ENCODE measurements at regions not wholly inside any gene's neighbourhood (a gene's known extent, or its start where the extent isn't known, plus 50 kb on each side); places are given as distances from the start of the nearest gene placed in this dataset.

GRCh38 chr17:70017941-70018340 lies 57.1 kb upstream of the KCNJ16 start:
- H3K27ac ChIP-seq: no peak overlapping the region
- intact Hi-C loops (cut with DNase I): no loop called here

GRCh38 chr17:70021726-70022125 lies 53.3 kb upstream of the KCNJ16 start:
- ATAC-seq: no peak
- no peak for TF ChIP-seq CTCF (IDR thresholded peaks at IDR 0.05)

More at GRCh38 chr17:70017941-70018340, 57.1 kb upstream of the KCNJ16 start:
- H3K36me3 ChIP-seq: no peaks in the 10 kb centered on the region
- H3K4me3 ChIP-seq: no peak overlapping the region
- H3K9me3 ChIP-seq: no peaks in the 10 kb centered on the region
- DNase-seq (no peak), ATAC-seq (no peak)
- no peak for TF ChIP-seq CTCF (IDR thresholded peaks at IDR 0.05)
- no peaks in the 10 kb centered on the region for H3K4me1 ChIP-seq
- no peaks in the 10 kb centered on the region for H3K27me3 ChIP-seq (ENCODE audit: low read depth)

GRCh38 chr17:70022175-70022574 lies 52.9 kb upstream of the KCNJ16 start:
- no peak overlapping the region for H3K27ac ChIP-seq
- H3K9me3 ChIP-seq: no peaks in the 10 kb centered on the region
- intact Hi-C loops (cut with DNase I): no loop called here
- H3K4me1 ChIP-seq: no peaks in the 10 kb centered on the region
- DNase-seq (no peak), ATAC-seq (no peak)
- no peak overlapping the region for H3K4me3 ChIP-seq
- H3K36me3 ChIP-seq: no peaks in the 10 kb centered on the region
- no peak for TF ChIP-seq CTCF (IDR thresholded peaks at IDR 0.05)
- no peaks in the 10 kb centered on the region for H3K27me3 ChIP-seq (ENCODE audit: low read depth)

More at GRCh38 chr17:70021726-70022125, 53.3 kb upstream of the KCNJ16 start:
- no peaks in the 10 kb centered on the region for H3K9me3 ChIP-seq
- H3K27ac ChIP-seq: no peak overlapping the region
- no peaks in the 10 kb centered on the region for H3K27me3 ChIP-seq (ENCODE audit: low read depth)
- no peak overlapping the region for H3K4me3 ChIP-seq
- intact Hi-C loops (cut with DNase I): no loop called here
- no peaks in the 10 kb centered on the region for H3K36me3 ChIP-seq
- DNase-seq: no peak
- no peaks in the 10 kb centered on the region for H3K4me1 ChIP-seq

- Histone ChIP-seq H3K36me3 (no peaks in the 10 kb centered on the region), H3K27me3 (ENCODE audit: low read depth) (no peaks in the 10 kb centered on the region), H3K4me1 (no peaks in the 10 kb centered on the region), H3K27ac (no peak overlapping the region), H3K4me3 (no peak overlapping the region), H3K9me3 (no peaks in the 10 kb centered on the region)
- intact Hi-C loops (cut with DNase I): no loop called here
- no peak for TF ChIP-seq CTCF (IDR thresholded peaks at IDR 0.05)
- ATAC-seq (no peak), DNase-seq (no peak)
Measured at GRCh38 chr17:70024253-70024652, 50.8 kb upstream of the KCNJ16 start.

All from lower lobe of right lung (tissue), 2 donors.